ENCODE measurements at regions not wholly inside any gene's neighbourhood (a gene's known extent, or its start where the extent isn't known, plus 50 kb on each side); places are given as distances from the start of the nearest gene placed in this dataset.
"Not testable (repeated sequence)": the region's sequence is repeated elsewhere in the genome, so short reads cannot be mapped to it uniquely, and the experiment has no call there.

DNA sequence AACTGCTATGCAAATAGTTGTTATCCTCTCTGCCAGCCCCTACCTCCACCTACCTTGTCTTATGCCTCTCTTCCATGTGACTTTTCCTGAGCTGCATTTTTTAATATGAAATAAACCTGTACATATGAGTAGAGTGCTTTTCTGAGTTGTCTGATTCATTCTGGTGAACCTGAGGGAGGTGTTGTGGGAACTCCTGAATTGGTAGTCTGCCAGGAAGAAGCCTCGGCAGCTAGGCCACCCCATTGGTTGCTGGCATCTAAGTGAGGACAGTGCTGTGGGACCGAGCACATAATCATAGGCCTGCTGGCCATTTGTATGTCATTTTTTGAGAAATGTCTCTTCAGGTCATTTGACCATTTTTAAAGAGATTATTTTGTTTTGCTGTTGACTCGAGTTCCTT, 1146.8 kb downstream of the UQCRFS1 start:
- DNase-seq (ENCODE audit: low spot score), result no peak

DNA sequence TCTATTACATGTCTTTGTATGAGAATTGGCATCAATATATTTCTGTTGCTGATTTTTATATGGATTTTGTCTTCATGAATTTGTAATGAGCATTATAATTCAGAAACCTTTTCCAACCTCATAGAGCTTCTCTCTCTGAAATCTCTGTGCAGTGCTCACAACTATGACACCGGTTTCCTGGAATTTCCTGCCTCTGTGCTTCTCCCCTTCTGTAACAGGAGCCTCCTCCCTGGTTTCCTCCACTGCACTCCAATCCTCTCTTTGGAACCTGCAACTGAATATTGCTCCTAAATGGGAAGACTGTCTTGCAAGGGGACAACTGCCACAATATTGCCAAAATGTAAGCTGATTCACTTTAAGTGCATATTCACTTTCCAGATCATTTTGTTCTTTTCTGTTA, 1147.9 kb downstream of the UQCRFS1 start:
- no peak for DNase-seq (ENCODE audit: low spot score)

DNA sequence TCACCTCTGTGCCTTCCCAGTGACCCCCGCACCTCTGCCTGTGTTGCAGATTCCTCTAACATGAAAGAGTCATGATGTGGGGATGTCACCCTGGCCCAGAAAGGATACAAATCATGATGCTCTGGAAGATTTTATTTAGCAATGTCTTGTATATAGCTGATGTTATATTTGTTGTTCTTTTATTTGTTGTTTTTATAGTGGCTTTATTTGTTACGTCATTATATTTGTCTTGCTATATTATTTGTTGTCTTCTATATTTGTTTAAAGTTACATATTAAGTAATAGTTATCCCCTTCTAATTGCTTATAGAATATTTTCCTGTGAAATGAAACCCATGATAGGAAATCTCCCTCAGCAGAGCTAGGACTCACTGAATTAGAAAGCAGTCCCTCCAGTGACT, 1149.2 kb downstream of the UQCRFS1 start:
- no peak for DNase-seq (ENCODE audit: low spot score)

DNA sequence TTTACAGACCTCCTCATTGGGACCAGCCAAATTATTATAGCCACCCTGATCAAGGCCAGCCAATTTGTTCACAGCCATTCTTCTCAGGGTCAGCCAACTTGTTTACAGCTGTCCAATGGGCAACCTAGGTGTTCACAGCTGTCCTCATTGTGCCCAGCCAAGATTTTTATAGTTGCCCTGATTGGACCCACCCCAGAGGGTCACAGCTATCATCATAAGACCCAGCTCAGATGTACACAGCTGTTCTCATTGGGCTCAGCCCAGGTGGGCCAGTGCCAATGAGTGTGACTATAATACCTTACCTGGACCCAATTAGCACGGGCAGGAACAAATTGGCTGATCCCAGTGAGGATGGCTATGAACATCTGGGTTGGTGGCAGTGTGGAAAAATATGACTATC, 1151.8 kb downstream of the UQCRFS1 start:
- no peak for DNase-seq (ENCODE audit: low spot score)

DNA sequence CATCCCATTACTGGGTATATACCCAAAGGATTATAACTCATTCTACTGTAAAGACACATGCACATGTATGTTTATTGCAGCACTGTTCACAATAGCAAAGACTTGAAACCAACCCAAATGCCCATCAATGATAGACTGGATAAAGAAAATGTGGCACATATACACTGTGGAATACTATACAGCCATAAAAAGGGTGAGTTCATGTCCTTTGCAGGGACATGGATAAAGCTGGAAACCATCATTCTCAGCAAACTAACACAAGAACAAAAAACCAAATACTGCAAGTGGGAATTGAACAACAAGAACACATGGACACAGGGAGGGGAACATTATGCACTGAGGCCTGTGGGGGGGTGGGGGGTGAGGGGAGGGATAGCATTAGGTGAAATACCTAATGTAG, 1155.9 kb downstream of the UQCRFS1 start:
- not testable (repeated sequence) for DNase-seq (ENCODE audit: low spot score)

DNA sequence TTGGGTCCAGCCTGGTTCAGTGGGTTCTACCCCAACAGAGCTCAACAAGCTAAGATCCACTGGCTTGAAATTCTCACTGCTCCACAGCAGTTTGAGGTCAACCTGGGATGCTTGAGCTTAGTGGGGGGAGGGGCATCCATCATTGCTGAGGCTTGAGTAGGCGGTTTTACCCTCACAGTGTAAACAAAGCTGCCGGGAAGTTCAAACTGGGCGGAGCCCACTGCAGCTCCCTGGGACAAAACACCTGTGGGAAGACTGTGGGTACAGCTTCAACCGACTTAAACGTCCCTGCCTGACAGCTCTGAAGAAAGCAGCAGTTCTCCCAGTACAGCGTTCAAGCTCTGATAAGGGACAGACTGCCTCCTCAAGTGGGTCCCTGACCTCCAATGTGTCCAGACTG, 1161.9 kb downstream of the UQCRFS1 start:
- no peak for DNase-seq (ENCODE audit: low spot score)

DNA sequence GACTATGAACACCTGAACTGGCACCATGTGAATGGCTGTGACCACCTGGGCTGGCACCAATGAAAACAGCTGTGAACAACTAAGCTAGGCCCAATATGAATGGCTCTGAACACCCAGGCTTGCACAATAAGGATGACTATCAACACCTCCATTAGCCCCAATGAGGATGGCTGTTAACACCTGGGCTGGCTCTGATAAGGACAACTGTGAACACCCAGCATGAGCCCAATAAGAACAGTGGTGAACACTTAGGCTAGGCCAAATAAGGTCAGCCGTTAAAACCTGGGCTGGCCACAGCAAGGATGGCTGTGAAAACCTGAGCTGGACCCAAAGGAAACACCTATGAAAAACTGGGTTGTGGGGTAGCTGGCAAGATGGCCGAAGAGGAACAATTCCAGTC, 1163.1 kb downstream of the UQCRFS1 start:
- DNase-seq (ENCODE audit: low spot score), result no peak

DNA sequence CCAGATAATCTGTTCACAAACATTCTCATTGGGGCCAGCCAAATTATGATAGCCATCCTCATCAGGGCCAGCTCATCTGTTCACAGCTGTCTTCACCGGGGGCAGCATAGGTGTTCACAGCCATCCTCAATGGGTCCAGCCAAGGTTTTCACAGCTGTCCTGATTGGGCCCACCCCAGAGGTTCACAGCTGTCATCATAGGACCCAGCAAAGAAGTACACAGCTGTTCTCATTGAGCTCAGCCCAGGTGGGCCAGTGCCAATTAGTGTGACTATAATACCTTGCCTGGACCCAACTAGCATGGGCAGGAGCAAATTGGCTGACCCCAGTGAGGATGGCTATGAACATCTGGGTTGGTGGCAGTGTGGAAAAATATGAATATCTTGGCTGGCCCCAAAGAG, 1166.0 kb downstream of the UQCRFS1 start:
- no peak for DNase-seq (ENCODE audit: low spot score)

DNA sequence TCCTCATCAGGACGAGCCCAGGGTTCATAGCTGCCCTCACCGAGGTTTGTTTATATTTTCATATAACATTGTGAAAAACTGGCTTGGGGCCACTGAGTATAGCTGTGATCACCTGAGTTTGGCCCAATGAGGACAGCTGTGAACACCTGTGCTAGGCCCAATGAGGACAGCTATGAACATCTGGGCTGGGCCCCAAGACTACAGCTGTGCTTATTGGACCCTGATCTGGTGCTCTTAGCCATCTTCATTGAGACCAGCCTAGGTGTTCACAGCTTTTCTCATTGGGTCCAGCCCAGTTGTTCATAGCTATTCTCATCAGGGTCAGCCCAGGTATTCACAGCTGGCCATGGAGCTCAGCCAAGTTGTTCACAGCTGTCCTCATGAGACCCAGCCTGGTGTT, 1167.3 kb downstream of the UQCRFS1 start:
- no peak for DNase-seq (ENCODE audit: low spot score)

DNA sequence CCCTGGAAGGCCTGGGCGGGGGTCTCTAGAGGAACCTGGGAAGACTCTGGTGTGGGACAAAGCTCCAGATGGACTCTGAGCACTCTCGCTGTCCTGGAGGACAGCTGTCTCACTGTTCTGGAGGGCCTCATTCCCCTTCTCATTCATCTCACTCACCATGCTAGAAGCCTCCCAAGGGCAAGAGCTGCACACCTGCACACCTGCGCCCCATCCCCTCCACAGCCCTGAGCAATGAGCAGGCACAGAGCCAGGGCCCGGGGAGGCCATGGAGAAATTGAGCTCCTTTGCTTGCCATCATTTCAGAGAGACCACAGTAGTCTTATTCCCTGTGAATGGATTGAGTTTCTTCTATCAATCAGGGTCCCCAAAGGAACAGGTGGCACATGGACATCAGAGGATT, 1168.5 kb downstream of the UQCRFS1 start:
- no peak for DNase-seq (ENCODE audit: low spot score)

DNA sequence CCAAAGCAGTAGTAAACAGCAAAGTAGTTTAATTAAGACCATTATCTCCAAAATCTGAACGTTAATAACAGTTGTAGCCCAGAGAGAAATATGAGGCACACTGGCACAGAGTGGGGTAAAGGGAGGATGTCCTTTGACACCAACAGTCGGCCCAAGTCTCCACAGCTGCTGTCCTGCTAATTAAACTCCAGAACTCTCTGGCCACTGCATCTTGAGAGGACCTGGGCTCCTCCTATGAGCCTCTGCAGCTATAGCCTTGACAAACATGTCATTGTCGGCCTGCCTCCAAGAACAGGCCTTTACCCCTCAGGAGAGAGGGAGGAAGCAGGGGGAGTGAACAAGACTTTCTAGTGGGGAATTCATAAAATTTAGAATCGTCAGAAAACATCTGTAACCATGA, 1170.4 kb downstream of the UQCRFS1 start:
- DNase-seq (ENCODE audit: low spot score), result no peak

DNA sequence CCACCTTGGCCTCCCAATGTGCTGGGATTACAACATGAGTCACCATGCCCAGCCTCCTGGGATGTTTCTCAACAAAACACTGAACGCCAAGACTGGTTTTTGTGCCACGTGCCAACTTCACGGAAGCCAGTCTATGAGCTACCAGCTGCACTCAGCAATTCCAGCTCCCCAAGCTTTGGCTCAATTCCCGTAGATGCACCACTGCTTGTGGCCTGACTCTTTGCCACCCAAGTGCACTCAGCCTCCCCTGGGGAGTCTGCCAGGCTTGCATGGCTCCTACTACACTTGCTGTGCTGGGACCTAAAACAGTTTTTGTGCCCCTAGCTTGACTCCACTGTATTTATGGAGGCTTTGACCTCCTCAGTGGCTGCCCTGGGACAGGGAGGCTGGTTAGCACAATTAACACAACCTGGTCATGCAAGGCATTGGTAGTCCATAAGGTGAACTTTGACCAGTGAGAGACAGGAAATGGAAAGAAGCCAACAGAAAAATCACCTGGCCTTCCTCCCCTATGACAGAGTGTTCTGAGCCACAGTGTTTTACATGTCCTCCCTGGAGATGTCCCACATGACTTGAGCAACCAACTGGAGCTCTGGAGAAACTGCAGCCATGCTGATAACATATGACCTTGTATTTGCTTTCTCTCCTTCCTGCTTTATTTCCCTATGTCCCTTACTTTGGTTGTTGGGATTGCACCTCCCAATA, 1173.1 kb downstream of the UQCRFS1 start:
- no peak for DNase-seq (ENCODE audit: low spot score)

DNA sequence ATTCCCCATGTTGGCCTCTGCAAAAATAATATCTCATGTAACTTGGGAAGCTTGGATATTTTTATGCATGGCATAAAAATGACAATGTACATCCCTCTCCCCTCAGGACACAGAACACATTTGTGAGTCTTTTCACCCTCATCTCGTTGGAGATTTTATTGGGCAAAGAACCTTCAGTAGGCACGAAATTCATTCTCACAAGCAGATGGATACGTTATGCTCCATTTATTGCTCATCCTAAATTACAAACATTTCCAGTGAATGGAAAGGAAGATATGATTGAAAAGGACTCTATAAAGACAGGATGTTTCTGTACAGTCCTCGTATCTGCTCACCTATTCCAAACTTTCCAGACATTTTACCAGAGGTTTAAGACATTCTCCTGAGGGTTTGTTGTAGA, 1175.8 kb downstream of the UQCRFS1 start:
- no peak for DNase-seq (ENCODE audit: low spot score)

DNA sequence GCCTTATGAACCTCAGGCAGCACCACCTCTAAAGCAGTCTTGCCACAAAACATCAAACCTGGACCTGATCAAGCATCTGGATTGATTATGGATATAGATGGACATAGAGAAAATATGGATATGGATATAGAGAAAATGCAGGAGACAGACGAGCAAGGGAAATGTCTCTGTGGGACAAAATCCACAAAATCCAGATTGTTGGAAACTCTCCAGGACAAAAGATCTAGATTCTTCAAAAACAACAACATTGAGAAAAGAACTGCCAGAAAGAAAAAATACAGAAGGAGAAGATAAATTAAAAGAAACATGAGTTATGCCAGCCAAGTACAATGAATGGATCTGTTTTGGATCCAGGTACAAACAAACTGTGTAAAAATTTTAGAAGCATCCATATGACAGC, 1176.5 kb downstream of the UQCRFS1 start:
- no peak for DNase-seq (ENCODE audit: low spot score)

DNA sequence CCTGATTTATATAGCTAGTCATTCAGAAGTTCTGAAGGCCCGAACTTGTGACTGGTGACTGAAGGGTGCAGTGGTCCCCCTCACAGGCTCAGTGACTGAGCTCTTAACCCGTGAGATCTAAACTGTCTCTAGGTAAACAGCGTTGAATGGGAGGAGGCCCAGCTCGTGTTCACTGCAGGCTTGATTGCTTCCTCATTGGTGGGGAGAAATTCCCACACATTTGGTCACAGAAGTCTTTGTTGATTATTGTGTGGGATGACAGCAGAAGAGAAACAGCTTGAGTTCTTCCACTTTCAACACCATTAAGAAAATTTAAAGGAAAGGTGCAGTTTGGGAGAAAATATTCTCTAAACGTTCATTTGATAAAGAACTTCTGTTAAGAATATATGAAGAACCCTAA, 1178.0 kb downstream of the UQCRFS1 start:
- no peak for DNase-seq (ENCODE audit: low spot score)

DNA sequence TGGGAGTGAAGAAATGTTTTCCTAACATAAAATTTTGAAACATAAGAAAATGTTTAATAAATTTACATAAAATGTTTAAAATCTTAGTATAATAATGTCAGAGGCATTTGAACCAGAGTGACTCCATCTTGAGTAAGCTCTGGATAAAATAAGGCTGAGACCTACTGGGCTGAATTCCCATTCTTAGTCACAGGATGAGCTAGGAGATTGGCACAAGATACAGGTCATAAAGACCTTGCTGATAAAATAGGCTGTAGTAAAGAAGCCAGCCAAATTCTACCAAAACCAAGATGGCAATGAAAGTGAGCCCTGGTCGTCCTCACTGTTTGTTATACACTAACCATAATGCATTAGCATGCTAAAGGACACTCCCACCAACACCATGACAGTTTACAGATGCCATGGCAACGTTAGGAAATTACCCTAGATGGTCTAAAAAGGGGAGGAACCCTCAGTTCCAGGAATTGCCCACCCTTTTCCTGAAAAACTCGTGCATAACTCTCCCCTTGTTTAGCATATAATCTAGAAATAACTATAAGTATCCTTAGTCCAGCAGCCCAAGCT, 1184.0 kb downstream of the UQCRFS1 start:
- DNase-seq (ENCODE audit: low spot score), result no peak

DNA sequence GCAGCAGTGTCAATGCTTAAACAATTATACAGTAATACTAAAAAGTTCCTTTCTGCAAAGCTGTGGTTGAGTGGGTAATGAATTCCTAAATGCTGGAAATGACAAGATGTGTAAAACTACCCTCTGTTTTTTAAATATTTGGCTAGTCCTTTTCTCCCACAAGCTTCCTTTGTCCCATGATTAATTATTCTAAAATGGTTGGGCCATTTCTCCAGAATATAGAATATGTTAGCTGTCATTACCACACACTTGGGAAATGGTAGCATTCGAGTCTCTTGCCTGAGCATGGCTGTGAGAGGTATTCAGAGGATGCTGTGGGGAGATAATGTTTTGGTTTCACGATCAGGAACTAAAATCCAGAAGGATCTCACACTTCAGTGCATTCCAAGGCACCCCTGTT, 1185.8 kb downstream of the UQCRFS1 start:
- no peak for DNase-seq (ENCODE audit: low spot score)

DNA sequence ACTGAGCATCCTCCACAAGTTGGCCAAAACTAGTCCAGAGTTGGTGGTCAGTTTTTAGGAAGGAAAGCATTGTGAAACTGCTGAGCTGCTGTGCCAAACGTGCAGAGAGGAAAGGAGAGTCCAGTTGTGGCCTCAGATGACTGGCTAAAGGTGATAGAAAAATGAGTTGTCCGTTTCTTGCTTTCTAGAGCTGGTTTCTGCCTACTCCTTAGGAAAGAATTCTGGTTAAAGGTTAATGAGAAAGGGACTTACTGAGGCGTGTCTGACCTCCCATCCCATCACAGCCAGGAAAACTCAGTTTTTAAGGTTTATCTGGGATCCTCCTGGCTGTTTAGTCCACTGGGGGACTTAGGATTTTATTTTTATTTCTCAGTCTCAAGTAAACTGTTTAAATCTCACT, 1186.3 kb downstream of the UQCRFS1 start:
- DNase-seq (ENCODE audit: low spot score), result no peak

DNA sequence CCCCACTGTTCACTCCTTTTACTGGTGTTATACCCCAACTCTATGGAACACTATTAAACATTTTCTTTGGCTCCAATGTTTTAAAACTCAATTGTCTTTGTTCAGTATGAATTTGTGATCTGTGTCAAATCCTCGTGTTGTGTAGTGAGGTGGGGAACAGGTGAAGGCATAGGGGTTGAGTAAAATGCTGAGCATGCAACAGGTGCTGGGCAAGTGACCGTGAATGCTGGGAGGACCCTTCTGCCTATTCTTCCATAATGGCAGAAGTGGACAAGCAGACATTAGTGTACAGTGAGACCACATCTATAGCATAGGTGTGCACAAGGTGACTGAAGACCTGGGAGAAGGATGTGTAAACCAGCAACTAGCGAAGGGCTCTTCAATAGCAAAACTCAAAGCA, 1188.0 kb downstream of the UQCRFS1 start:
- DNase-seq (ENCODE audit: low spot score), result no peak

DNA sequence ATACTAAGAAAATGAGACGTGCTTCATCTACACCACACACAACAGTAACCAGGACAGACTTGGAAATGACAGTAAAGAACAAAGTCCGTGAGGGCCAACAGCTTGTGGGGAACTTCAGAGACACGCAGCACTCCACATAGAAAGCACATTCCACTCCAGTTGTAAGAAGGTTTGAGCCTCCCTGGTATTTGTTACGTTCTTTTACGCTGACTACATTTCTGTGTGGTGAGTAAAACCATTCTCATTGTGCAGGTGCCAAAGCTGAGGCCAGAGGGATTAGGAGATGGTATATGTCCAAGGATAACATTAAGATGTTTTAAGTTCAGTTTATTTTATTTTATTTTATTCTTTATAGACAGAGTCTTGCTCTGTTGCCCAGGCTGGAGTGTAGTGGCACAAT, 1189.9 kb downstream of the UQCRFS1 start:
- no peak for DNase-seq (ENCODE audit: low spot score)

DNA sequence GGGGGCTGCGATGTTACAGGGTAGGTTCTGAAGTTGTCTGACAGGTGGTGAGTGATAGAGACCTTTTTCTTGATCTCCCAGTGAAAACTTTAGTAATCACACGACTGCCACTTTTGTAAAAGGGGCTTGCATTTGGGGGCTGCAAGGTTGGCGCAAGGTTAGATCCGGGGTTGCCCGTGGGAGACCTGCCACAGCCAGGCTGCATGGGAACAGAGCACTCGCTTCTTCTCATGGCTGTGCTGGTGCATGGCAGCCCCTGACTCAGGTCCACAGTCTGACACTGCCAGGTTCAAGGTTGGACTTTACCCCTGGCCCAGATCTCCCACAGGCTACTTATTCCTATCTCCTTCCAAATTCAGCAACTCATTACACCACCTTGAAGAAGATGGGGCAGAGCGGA, 1190.4 kb downstream of the UQCRFS1 start:
- DNase-seq (ENCODE audit: low spot score), result no peak

DNA sequence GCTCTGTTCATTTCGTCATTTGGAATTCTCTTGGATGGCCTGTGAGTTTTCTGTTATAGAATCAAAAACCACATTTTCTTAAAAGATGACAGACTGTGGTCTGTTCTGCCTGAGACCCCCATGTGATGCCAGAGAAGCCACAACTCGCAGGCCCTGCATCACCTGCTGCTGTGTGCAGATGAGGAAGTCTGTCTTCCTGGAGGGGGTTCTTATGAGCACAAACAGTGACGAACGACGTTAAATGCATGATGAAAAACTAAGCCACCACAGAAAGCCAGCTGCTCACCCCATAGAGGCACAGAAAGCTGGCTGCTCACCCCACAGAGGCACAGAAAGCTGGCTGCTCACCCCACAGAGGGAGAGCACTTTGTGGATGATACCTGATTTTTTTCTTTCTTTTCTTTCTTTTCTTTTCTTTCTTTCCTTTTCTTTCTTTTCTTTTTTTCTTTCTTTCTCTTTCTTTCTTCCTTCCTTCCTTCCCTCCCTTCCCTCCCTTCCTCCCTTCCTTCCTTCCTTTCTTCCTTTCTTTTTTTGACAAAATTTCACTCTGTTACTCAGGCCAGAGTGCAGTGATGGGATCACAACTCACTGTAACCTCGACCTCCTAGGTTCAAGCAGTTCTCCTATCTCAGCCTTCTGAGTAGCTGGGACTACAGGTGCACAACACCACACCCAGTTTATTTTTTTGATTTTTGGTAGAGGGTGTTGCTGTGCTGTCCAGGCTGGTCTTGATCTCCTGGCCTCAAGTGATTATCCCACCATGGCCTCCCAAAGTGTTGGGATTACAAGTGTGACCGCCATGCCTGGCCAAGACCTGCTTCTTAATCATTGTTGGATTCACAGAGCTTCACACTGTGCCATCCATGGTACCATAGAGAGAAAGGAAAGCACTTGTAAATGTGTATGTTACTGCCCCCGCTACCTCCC, 1191.4 kb downstream of the UQCRFS1 start:
- no peak for DNase-seq (ENCODE audit: low spot score)

DNA sequence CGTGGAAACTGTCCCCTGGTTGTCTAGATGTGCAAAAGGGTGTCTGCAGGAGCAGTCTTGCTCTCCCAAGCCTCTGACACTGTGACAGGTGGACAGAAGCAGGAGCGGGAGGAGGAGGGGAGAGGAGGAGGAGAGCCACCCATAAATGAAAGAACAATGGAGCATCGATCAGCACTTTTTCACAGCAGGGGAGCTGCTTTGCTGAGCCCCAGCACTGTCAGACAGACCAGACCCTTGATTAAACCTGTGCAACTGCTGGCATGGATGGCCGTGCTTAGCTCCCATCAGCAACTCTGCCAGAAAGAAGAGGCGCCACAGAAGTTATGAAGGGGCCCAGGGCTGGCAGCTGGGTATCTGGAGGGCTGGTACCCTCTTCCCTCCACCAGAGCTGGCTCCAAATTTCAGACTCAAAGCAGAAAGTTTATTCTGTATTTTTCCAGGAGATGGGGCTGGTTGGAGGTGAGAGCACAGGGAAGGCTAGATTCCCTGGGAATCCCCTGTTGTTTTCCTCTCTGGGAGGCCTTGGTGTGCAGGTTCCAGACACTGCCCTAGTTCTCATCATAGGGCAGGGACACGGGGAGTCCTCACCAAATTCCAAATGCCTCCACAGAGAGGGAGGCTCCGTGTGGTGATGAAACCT, 1192.2 kb downstream of the UQCRFS1 start:
- no peak for DNase-seq (ENCODE audit: low spot score)

Measured in hematopoietic multipotent progenitor cell treated with erythropoietin and hydrocortisone succinate and interleukin-3 and kit ligand, for 17 days (in vitro differentiated cells).